Neural crest cell (in vitro differentiated cells): ENCODE measurements at regions not wholly inside any gene's neighbourhood (a gene's known extent, or its start where the extent isn't known, plus 50 kb on each side); places are given as distances from the start of the nearest gene placed in this dataset.
"Not testable (repeated sequence)": the region's sequence is repeated elsewhere in the genome, so short reads cannot be mapped to it uniquely, and the experiment has no call there.

Source experiments
- DNase-seq: peaks from one replicate; pipeline ENCODE4 v3.0.0; 2021; ENCODE audit warnings: low read depth, mixed read lengths, low spot score
- H3K27ac Mint-ChIP-seq: one replicate; pipeline ENCODE4 v1.8.0; 2021; ENCODE audit warnings: mild to moderate bottlenecking, mixed read lengths; ENCODE audit not compliant: unreplicated experiment
- H3K27me3 Mint-ChIP-seq: 2 replicates; pipeline ENCODE4 v1.8.0; 2021; ENCODE audit warnings: low read depth, mild to moderate bottlenecking, mixed read lengths
- H3K36me3 Mint-ChIP-seq: 2 replicates; pipeline ENCODE4 v1.8.0; 2021; ENCODE audit warnings: low read depth, mild to moderate bottlenecking, mixed read lengths
- H3K4me1 Mint-ChIP-seq: 2 replicates; pipeline ENCODE4 v1.8.0; 2021; ENCODE audit warnings: mixed read lengths
- H3K4me3 Mint-ChIP-seq: one replicate; pipeline ENCODE4 v1.8.0; 2021; ENCODE audit warnings: mild to moderate bottlenecking, mixed read lengths
- H3K9me3 Mint-ChIP-seq: 2 replicates; pipeline ENCODE4 v1.8.0; 2021; ENCODE audit warnings: mixed read lengths
- TF ChIP-seq, protein P1 (sequence below): fragments of 200-600 bp; sonication (generic); conservative IDR thresholded peaks from 2 replicates; pipeline ENCODE4 v1.5.0; 2021; ENCODE audit warnings: antibody characterized with exemption, mild to moderate bottlenecking

DNA sequence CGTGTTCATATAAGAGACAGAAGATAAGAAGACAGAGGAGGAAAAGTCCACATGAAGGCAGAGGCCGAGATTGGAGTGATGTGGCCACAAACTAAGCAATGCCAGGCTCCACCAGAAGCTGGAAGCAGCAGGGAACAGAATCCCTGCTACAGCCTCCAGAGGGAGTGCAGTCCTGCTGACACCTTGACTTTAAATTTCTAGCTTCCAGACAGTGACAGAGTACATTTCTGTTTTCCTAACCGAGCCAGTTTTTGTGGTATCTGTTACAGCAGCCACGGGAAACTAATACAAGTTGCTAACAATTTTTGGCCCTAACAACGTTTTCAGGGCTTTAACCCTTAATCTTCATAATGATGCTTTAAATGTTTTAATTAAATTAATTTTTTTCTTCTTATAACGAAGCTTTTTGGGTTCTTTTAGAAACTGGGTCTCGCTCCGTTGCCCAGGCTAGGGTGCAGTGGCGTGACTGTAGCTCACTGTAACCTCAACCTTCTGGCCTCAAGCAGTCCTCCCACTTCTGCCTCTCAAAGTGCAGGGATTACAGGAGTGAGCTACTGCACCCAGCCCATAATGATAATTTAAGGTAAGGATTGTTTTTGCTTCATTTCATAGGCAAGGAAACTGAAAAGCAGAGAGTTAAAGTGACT is 202.3 kb upstream of the PROK2 start:
- Mint-ChIP-seq H3K27ac (no peak overlapping the region), H3K27me3 (no peaks in the 10 kb centered on the region), H3K36me3 (no peaks in the 10 kb centered on the region), H3K9me3 (peaks cover 4% of the 10 kb centered on the region), H3K4me3 (no peak overlapping the region), H3K4me1 (no peaks in the 10 kb centered on the region)
- no peak for DNase-seq
- TF ChIP-seq, protein P1, sequence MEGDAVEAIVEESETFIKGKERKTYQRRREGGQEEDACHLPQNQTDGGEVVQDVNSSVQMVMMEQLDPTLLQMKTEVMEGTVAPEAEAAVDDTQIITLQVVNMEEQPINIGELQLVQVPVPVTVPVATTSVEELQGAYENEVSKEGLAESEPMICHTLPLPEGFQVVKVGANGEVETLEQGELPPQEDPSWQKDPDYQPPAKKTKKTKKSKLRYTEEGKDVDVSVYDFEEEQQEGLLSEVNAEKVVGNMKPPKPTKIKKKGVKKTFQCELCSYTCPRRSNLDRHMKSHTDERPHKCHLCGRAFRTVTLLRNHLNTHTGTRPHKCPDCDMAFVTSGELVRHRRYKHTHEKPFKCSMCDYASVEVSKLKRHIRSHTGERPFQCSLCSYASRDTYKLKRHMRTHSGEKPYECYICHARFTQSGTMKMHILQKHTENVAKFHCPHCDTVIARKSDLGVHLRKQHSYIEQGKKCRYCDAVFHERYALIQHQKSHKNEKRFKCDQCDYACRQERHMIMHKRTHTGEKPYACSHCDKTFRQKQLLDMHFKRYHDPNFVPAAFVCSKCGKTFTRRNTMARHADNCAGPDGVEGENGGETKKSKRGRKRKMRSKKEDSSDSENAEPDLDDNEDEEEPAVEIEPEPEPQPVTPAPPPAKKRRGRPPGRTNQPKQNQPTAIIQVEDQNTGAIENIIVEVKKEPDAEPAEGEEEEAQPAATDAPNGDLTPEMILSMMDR: peak; percentile 43

DNA sequence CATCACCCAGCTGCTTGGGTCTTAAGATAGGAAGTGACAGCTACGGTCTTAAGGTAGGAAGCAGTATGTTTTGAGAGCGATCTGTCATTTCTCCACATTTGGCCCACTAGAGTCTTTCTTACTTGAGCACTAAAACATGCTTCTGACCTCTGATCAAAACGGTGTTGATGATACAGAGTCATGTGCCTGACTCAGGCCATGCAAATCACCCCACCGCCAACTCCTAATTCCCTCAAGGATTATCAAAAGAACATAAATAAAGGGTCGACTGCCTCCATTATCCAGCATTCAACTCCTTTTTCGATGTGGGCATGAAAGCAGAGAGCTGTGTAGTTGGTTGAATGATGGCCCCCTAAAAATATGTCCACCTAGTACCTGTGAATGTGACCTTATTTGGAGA is 201.7 kb upstream of the PROK2 start:
- Mint-ChIP-seq H3K27me3 (no peaks in the 10 kb centered on the region), H3K9me3 (peaks cover 4% of the 10 kb centered on the region), H3K36me3 (no peaks in the 10 kb centered on the region), H3K27ac (no peak overlapping the region), H3K4me3 (no peak overlapping the region), H3K4me1 (no peaks in the 10 kb centered on the region)
- TF ChIP-seq, protein P1: no peak
- no peak for DNase-seq

DNA sequence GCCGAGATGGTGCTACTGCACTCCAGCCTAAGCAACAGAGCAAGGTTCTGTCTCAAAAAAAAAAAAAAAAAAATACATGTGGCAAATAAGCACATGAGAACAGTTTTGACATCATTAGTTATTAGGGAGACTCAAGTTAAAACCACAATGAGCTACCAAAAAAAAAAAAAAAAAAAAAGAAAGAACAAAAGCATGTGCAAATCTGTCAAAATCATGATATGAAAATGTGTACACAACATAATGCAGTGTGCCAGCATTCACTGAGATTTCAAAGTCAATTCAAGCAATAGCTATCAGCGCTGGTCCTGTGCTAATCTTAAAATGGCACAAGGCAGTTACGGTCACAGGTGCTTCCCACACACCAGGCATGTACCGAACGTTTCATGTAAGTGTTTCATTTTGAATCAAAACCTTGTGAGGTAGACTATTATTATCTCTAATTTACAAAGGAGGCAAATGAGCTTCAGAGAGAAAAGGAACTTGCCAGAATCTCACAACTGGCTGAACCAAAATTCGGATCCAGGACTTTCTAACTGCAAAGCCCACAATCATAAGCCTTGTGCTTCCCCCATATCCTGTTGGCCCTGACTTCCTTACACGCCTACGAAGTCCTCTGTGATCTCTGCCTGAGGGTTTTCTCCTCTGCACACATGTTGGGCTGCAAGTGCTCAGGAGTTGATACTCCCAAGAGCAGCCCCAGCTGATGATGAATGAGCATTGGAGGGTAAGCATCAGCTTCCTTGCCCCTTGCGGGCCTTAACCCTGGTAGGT is 200.1 kb upstream of the PROK2 start:
- H3K4me3 Mint-ChIP-seq: no peak overlapping the region
- TF ChIP-seq, protein P1: no peak
- H3K9me3 Mint-ChIP-seq: no peaks in the 10 kb centered on the region
- H3K27me3 Mint-ChIP-seq: no peaks in the 10 kb centered on the region
- no peaks in the 10 kb centered on the region for H3K4me1 Mint-ChIP-seq
- DNase-seq: no peak
- peak overlapping the region; percentile 28 for H3K27ac Mint-ChIP-seq
- H3K36me3 Mint-ChIP-seq: no peaks in the 10 kb centered on the region

DNA sequence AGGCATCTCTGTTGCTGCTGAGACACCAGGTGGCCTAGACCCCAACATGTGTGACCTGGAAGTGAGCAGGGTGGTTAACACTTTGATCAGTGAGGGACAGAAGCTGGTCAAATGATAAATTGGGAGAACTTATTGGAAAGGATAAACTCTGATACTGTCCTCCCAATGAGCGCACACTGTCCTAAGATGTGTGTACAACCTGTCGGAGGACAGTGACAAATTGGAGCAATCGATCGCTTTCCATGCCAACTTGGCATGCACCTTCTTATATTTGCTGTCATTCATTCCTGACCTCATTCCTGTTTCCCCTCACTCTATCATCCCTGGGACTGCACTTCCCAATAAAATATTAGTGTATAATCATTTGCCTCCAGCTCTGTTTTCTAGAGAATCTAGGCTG is 198.7 kb upstream of the PROK2 start:
- DNase-seq: no peak
- TF ChIP-seq, protein P1: no peak
- Mint-ChIP-seq H3K27me3 (peaks cover 4% of the 10 kb centered on the region), H3K4me1 (no peaks in the 10 kb centered on the region), H3K27ac (no peak overlapping the region), H3K9me3 (no peaks in the 10 kb centered on the region), H3K4me3 (no peak overlapping the region), H3K36me3 (no peaks in the 10 kb centered on the region)

DNA sequence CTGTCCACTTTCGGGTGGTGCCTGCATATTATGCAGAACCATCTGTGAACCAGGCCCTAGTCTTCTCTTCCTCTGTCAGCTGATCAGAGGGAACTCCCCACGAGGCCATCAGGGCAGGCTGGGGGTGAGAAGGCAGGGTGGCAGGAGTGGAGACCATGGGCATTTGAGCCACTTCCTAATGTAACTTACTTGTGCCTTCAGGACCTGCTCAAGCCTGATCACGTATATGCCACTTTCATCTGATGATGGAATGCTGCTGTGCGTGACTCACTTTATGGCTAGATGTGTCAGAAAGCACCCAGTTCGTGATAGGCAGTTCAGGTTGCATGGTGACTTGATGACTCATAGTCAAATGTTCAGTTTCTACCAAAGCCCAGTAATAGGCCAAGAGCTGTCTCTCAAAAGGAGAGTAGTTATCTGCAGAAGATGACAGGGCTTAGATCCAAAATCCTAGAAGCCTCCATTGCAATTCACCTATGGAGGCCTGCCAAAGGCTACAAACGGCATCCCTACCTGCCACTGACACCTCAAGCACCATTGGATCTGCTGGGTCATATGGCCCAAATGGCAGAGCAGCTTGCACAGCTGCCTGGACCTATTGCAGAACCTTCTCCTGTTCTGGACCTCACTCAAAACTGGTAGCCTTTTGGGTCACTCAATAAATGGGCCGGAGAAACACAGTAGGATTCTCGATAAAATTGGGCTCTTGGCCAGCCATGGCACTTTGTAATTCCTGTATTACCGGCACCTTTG is 197.7 kb upstream of the PROK2 start:
- not testable (repeated sequence) for DNase-seq, H3K4me1 Mint-ChIP-seq, H3K36me3 Mint-ChIP-seq, H3K4me3 Mint-ChIP-seq, H3K27ac Mint-ChIP-seq, H3K9me3 Mint-ChIP-seq
- H3K27me3 Mint-ChIP-seq: peaks cover 11% of the 10 kb centered on the region
